IMR-90 (cell line): ENCODE measurements at regions not wholly inside any gene's neighbourhood (a gene's known extent, or its start where the extent isn't known, plus 50 kb on each side); places are given as distances from the start of the nearest gene placed in this dataset.

Source experiments
- ATAC-seq: fragments of 200-7000 bp; cut with Tn5 transposase; 2 replicates; pipeline ENCODE4 v1.9.1; 2020; ENCODE audit warnings: low read depth, mild to moderate bottlenecking, moderate library complexity
- BruUV-seq: library from RNA; stranded (reverse); fragments of 400-500 nt; replicated peaks from 2 replicates; lab custom pipeline; 2021; lab: Mats Ljungman, UMichigan
- CTCF ChIA-PET: fragments of 300-600 bp; formaldehyde crosslinking; extraction: SDS; loops from one replicate; lab custom pipeline; 2021; ENCODE audit warnings: antibody characterized with exemption; lab: Yijun Ruan, JAX
- POLR2A ChIA-PET: fragments of 300-600 bp; sonication (Branson Sonifier 250); formaldehyde crosslinking; loops from one replicate; lab custom pipeline; 2022; ENCODE audit warnings: antibody characterized with exemption; ENCODE audit not compliant: unreplicated experiment; lab: Charles Lee
- DNase-seq: peaks from one replicate; pipeline ENCODE4 v3.0.0; 2013
- H2AFZ ChIP-seq: replicated peaks from 2 replicates; pipeline ENCODE3; 2013; ENCODE audit warnings: low read length, mild to moderate bottlenecking; ENCODE audit not compliant: poor library complexity
- H2AK5ac ChIP-seq: 2 replicates; pipeline ENCODE4 v1.6.1; 2013; ENCODE audit warnings: low read depth, low read length, inconsistent platforms
- H2AK9ac ChIP-seq: replicated peaks from 2 replicates; pipeline ENCODE3; 2013; ENCODE audit warnings: mild to moderate bottlenecking, low read depth, low read length, moderate library complexity; ENCODE audit not compliant: poor library complexity
- H2BK120ac ChIP-seq: 2 replicates; pipeline ENCODE4 v1.6.1; 2013; ENCODE audit warnings: low read depth, low read length, inconsistent platforms
- H2BK15ac ChIP-seq: 3 replicates; pipeline ENCODE4 v1.6.1; 2013; ENCODE audit warnings: low read depth, low read length, inconsistent platforms
- H2BK20ac ChIP-seq: 2 replicates; pipeline ENCODE4 v1.6.1; 2013; ENCODE audit warnings: low read depth, mild to moderate bottlenecking, inconsistent platforms, low read length, moderate library complexity
- H2BK5ac ChIP-seq: 2 replicates; pipeline ENCODE4 v1.6.1; 2013; ENCODE audit warnings: mild to moderate bottlenecking, low read depth, low read length, inconsistent platforms; ENCODE audit not compliant: poor library complexity, severe bottlenecking
- H3K14ac ChIP-seq: replicated peaks from 2 replicates; pipeline ENCODE4 v1.6.1; 2013; ENCODE audit warnings: low read depth, low read length, inconsistent platforms
- H3K18ac ChIP-seq: 2 replicates; pipeline ENCODE4 v1.6.1; 2013; ENCODE audit warnings: low read depth, low read length, control low read depth
- H3K23ac ChIP-seq: 2 replicates; pipeline ENCODE4 v1.6.1; 2013; ENCODE audit warnings: low read depth, low read length, inconsistent platforms
- H3K27ac ChIP-seq: 2 replicates; pipeline ENCODE4 v1.5.1; 2013; ENCODE audit warnings: mild to moderate bottlenecking, control low read depth, low read length; ENCODE audit not compliant: insufficient read depth
- H3K27me3 ChIP-seq: 2 replicates; pipeline ENCODE4 v1.6.1; 2013; ENCODE audit warnings: low read length; ENCODE audit not compliant: control insufficient read depth, insufficient read depth
- H3K36me3 ChIP-seq: 2 replicates; pipeline ENCODE4 v1.6.1; 2013; ENCODE audit warnings: low read length, mixed read lengths; ENCODE audit not compliant: control insufficient read depth, insufficient read depth
- H3K4ac ChIP-seq: 2 replicates; pipeline ENCODE4 v1.6.1; 2013; ENCODE audit warnings: low read depth, low read length, inconsistent platforms
- H3K4me1 ChIP-seq: 2 replicates; pipeline ENCODE4 v1.6.1; 2013; ENCODE audit warnings: low read length, mixed read lengths; ENCODE audit not compliant: control insufficient read depth, insufficient read depth
- H3K4me2 ChIP-seq: 2 replicates; pipeline ENCODE4 v1.6.1; 2013; ENCODE audit warnings: low read depth, mild to moderate bottlenecking, control low read depth, low read length, moderate library complexity
- H3K4me3 ChIP-seq: 2 replicates; pipeline ENCODE4 v1.5.1; 2013; ENCODE audit warnings: low read depth, mild to moderate bottlenecking, control low read depth, low read length, moderate library complexity; ENCODE audit not compliant: insufficient read depth
- H3K56ac ChIP-seq: 2 replicates; pipeline ENCODE4 v1.6.1; 2013; ENCODE audit warnings: low read length, inconsistent platforms; ENCODE audit not compliant: insufficient read depth; ENCODE audit errors: extremely low read depth
- H3K79me1 ChIP-seq, 2 experiments: 2 replicates each; pipeline ENCODE4 v1.6.1; 2013; ENCODE audit warnings: low read length in 2 of 2, inconsistent platforms in 1 of 2, low read depth in 1 of 2
- H3K9ac ChIP-seq: 2 replicates; pipeline ENCODE4 v1.6.1; 2013; ENCODE audit warnings: low read depth, low read length, control low read depth
- H3K9me1 ChIP-seq: 2 replicates; pipeline ENCODE4 v1.6.1; 2013; ENCODE audit warnings: low read length, inconsistent platforms; ENCODE audit not compliant: insufficient read depth
- H3K9me3 ChIP-seq: 2 replicates; pipeline ENCODE4 v1.6.1; 2013; ENCODE audit warnings: low read length; ENCODE audit not compliant: control insufficient read depth, insufficient read depth
- H4K20me1 ChIP-seq: 2 replicates; pipeline ENCODE4 v1.6.1; 2013; ENCODE audit warnings: low read length, inconsistent platforms; ENCODE audit not compliant: insufficient read depth
- H4K5ac ChIP-seq: 2 replicates; pipeline ENCODE4 v1.6.1; 2013; ENCODE audit warnings: mild to moderate bottlenecking, low read depth, low read length, control low read depth
- H4K8ac ChIP-seq, 2 experiments: 2 replicates each; pipeline ENCODE4 v1.6.1; 2013; ENCODE audit warnings: low read depth in 2 of 2, low read length in 2 of 2, control low read depth in 1 of 2, inconsistent platforms in 1 of 2
- H4K91ac ChIP-seq: 2 replicates; pipeline ENCODE4 v1.6.1; 2013; ENCODE audit warnings: low read depth, low read length, inconsistent platforms; ENCODE audit not compliant: insufficient read depth
- BHLHE40 ChIP-seq: fragments of 150-350 bp; IDR thresholded peaks from 2 replicates; pipeline ENCODE4 v1.6.1; 2016; ENCODE audit warnings: mild to moderate bottlenecking, low read depth, low read length
- CEBPB ChIP-seq: IDR thresholded peaks from 2 replicates; pipeline ENCODE4 v1.6.1; 2012; ENCODE audit warnings: low read depth, low read length, improper control_type of control experiment
- CHD1 ChIP-seq: IDR thresholded peaks from 2 replicates; pipeline ENCODE4 v1.6.1; 2012; ENCODE audit warnings: low read depth, low read length, improper control_type of control experiment
- CTCF ChIP-seq: conservative IDR thresholded peaks from 2 replicates; pipeline ENCODE4 v1.5.1; 2012; ENCODE audit warnings: mild to moderate bottlenecking, low read depth, low read length, improper control_type of control experiment
- ELK1 ChIP-seq: fragments of 150-350 bp; IDR thresholded peaks from 2 replicates; pipeline ENCODE4 v1.6.1; 2016; ENCODE audit warnings: low read depth, mild to moderate bottlenecking, low read length, moderate library complexity, borderline replicate concordance
- FOS ChIP-seq: fragments of 150-350 bp; IDR thresholded peaks from 2 replicates; pipeline ENCODE4 v1.6.1; 2016; ENCODE audit warnings: low read depth, low read length
- MAFK ChIP-seq: IDR thresholded peaks from 2 replicates; pipeline ENCODE4 v1.6.1; 2012; ENCODE audit warnings: low read depth, low read length, improper control_type of control experiment
- MAZ ChIP-seq: IDR thresholded peaks from 2 replicates; pipeline ENCODE4 v1.6.1; 2012; ENCODE audit warnings: low read depth, mild to moderate bottlenecking, low read length, improper control_type of control experiment, moderate library complexity, borderline replicate concordance
- MXI1 ChIP-seq: IDR thresholded peaks from 2 replicates; pipeline ENCODE4 v1.6.1; 2012; ENCODE audit warnings: low read depth, mild to moderate bottlenecking, low read length, moderate library complexity, borderline replicate concordance
- NFE2L2 ChIP-seq: fragments of 150-350 bp; IDR thresholded peaks from 2 replicates; pipeline ENCODE4 v1.6.1; 2016; ENCODE audit warnings: low read depth, mild to moderate bottlenecking, low read length
- POLR2A ChIP-seq: IDR thresholded peaks from 2 replicates; pipeline ENCODE4 v1.6.1; 2012; ENCODE audit warnings: mild to moderate bottlenecking, low read depth, low read length
- RAD21 ChIP-seq: IDR thresholded peaks from 2 replicates; pipeline ENCODE4 v1.6.1; 2012; ENCODE audit warnings: low read length, improper control_type of control experiment
- RCOR1 ChIP-seq: IDR thresholded peaks from 2 replicates; pipeline ENCODE4 v1.6.1; 2012; ENCODE audit warnings: mild to moderate bottlenecking, low read length, improper control_type of control experiment; ENCODE audit not compliant: insufficient replicate concordance
- RFX5 ChIP-seq: IDR thresholded peaks from 2 replicates; pipeline ENCODE4 v1.8.0; 2012; ENCODE audit warnings: low read depth, mild to moderate bottlenecking, low read length, moderate library complexity
- SMC3 ChIP-seq: fragments of 150-350 bp; IDR thresholded peaks from 2 replicates; pipeline ENCODE4 v1.6.1; 2016; ENCODE audit warnings: low read depth, mild to moderate bottlenecking, antibody characterized with exemption, low read length, moderate library complexity
- USF2 ChIP-seq: fragments of 150-350 bp; IDR thresholded peaks from 2 replicates; pipeline ENCODE4 v1.6.1; 2017; ENCODE audit warnings: mild to moderate bottlenecking, antibody characterized with exemption, low read length, low read depth
- WGBS, 2 experiments: methylation state at CpG; one replicate each; pipeline versions ENCODE4 v1.1.5 to v1.1.7; 2013; ENCODE audit warnings: missing lambda C conversion rate in 2 of 2; ENCODE audit not compliant: insufficient read length in 1 of 2; ENCODE audit errors: extremely low coverage in 2 of 2; 5-methylcytosine and 5-hydroxymethylcytosine counted together
- dilution Hi-C: fragments of 300-500 bp; cut with HindIII; formaldehyde crosslinking; loops from one replicate; pipeline ENCODE4 v1.14.3; 2018; ENCODE audit warnings: low sequenced_read_pairs; ENCODE audit not compliant: unreplicated experiment
- in situ Hi-C: fragments of 300-500 bp; cut with MboI; formaldehyde crosslinking; loops from 3 replicates; pipeline ENCODE4 v1.14.3; 2019; ENCODE audit warnings: low sequenced_read_pairs, inconsistent platforms, mixed read lengths
- intact Hi-C: fragments of 100-400 bp; cut with micrococcal nuclease; formaldehyde crosslinking; loops from 2 replicates; pipeline ENCODE4 v1.10.0; 2022

GRCh38 chr1:104733866-104734265, 984.2 kb downstream of the AMY1C start:
- H2BK20ac ChIP-seq = no peak overlapping the region
- no peak overlapping the region for H3K9ac ChIP-seq
- H2AFZ ChIP-seq = no peak overlapping the region
- H3K36me3 ChIP-seq = no peaks in the 10 kb centered on the region
- no peak overlapping the region for H3K56ac ChIP-seq
- no peak overlapping the region for H3K4me3 ChIP-seq
- H3K14ac ChIP-seq = no peak overlapping the region
- ATAC-seq (no peak), DNase-seq (no peak)
- TF ChIP-seq SMC3 (no peak), USF2 (no peak), BHLHE40 (no peak), RFX5 (no peak), RCOR1 (no peak), MAZ (no peak), POLR2A (no peak), RAD21 (no peak), ELK1 (no peak), MAFK (no peak), CTCF (no peak), FOS (no peak), MXI1 (no peak), NFE2L2 (no peak), CEBPB (no peak), CHD1 (no peak)
- dilution Hi-C loops = no loop called here
- no peak overlapping the region for H2AK5ac ChIP-seq
- no peak overlapping the region for H2BK5ac ChIP-seq
- no peak overlapping the region for H2BK120ac ChIP-seq
- no peak overlapping the region for H4K5ac ChIP-seq
- no peak overlapping the region for H3K4me2 ChIP-seq
- H3K4me1 ChIP-seq = no peaks in the 10 kb centered on the region
- intact Hi-C loops = no loop called here
- H3K9me1 ChIP-seq = no peaks in the 10 kb centered on the region
- ChIA-PET CTCF (no interaction called here), POLR2A (no interaction called here)
- no peak overlapping the region for H3K27ac ChIP-seq
- no peaks in the 10 kb centered on the region for H4K20me1 ChIP-seq
- H2AK9ac ChIP-seq = no peak overlapping the region
- no peak overlapping the region for H3K23ac ChIP-seq
- no peak overlapping the region for H4K91ac ChIP-seq
- no peak overlapping the region for H2BK15ac ChIP-seq
- WGBS, 2 experiments = no CpG with 5 or more reads among the region's 1 CpG
- in situ Hi-C loops = no loop called here
- no peak overlapping the region for H3K18ac ChIP-seq
- H3K9me3 ChIP-seq = peaks cover 13% of the 10 kb centered on the region
- no TSS peak for BruUV-seq
- no peaks in the 10 kb centered on the region for H3K79me1 ChIP-seq
- H3K4ac ChIP-seq = no peak overlapping the region
- H4K8ac ChIP-seq = no peak overlapping the region
- H3K27me3 ChIP-seq = no peaks in the 10 kb centered on the region
